Stimulated activated CD4-positive, alpha-beta T cell treated with anti-CD3 and anti-CD28 coated beads, TNF-alpha, amount 100 ng/mL, for 48 hours (primary cell): ENCODE measurements at regions not wholly inside any gene's neighbourhood (a gene's known extent, or its start where the extent isn't known, plus 50 kb on each side); places are given as distances from the start of the nearest gene placed in this dataset.
"Not testable (repeated sequence)": the region's sequence is repeated elsewhere in the genome, so short reads cannot be mapped to it uniquely, and the experiment has no call there.

Source experiments
- DNase-seq, 3 donors: peaks; one replicate each; pipeline ENCODE4 v3.0.0-alpha.2; 2020; ENCODE audit warnings: low read depth in 3 of 3

GRCh38 chr14:54010981-54011380 lies 54.4 kb upstream of the BMP4 start:
- no peak for DNase-seq

DNA sequence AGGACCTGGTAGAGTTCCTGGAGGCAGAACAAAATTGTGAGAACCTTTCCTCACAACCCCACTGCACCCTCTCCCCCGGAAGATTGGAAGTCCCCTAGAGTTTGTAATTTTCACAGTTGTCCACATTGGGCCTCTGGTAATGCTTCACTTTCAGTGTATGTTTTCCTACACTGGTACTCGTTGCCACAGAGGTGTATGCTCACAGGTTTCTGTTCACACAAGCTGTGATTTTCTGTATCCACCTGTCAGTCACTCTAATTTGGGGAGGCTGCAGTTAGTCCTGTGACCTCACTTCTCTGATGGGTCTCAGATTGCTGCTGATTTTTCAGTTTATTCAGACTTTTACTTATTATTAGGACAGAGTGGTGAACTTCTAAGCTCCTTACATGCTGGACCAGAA lies 66.4 kb upstream of the BMP4 start:
- no peak for DNase-seq

DNA sequence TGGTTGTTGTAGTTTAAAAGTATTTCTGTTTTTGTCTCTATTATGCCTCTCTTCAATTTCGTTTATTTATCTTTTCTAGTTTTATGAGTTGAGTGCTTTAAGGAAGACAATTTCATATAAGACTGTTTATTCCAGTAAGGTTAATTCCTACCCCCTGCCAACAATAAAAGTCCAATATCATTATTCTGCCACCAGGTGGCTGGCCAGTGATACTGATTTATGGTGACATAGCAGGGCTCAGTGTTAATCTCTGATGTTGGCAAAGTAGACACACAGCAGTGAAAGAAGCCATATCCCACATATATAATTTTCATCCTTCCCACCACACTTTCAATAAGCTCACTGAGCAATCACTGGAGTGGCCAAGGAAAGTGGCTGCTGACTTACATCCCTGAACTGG lies 69.0 kb upstream of the BMP4 start:
- DNase-seq, result no peak

DNA sequence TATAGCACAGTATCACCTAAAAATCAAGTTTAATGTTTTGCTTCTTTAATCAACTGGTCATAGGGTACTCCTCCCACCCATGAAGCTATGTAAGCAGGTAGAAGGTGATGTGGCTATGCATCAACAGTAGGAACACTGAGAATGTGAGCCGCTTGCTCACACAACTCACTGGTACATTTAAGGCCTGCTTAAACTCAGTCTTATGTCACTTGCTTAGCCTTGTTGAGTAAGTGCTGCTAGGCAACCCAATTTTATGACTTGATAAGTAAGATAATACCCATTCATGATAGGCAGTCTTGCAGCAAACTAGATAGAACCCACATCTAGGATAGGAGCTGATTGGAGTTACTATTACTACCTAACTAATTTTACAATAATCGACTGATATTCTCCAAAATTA lies 70.0 kb upstream of the BMP4 start:
- DNase-seq, result no peak

- DNase-seq, result not testable (repeated sequence)
These were observed 74.4 kb upstream of the BMP4 start for GRCh38 chr14:54030996-54031395.

DNA sequence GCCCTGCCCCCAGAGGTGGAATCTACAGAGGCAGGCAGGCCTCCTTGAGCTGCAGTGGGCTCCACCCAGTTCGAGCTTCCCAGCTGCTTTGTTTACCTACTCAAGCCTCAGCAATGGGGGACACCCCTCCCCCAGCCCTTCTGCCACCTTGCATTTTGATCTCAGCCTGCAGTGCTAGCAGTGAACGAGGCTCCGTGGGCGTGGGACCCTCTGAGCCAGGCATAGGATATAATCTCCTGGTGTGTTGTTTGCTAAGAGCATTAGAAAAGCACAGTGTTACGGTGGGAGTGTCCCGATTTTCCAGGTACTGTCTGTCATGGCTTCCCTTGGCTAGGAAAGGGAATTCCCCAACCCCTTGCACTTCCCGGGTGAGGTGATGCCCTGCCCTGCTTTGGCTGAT lies 76.7 kb upstream of the BMP4 start:
- DNase-seq, result not testable (repeated sequence)

DNA sequence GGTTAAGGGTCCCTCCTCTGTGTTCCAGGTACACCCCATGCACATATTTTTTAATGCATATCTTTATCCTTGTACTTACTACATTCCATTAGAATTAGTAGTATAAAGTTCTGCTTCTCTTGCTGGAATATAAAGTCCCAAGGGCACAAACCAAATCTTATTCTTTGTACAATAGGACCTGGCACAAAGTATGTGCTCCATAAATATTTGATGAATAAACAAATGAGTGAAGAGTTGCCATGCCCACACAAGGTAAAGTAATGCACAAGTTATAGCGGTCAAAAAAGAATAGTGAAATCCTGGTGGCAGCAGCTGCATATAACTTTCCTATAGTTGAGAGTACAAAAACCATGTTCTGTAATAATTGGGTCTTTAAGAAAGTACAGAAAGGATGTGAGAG lies 82.1 kb upstream of the BMP4 start:
- DNase-seq, result no peak

GRCh38 chr14:54039311-54039710 lies 82.7 kb upstream of the BMP4 start:
- no peak for DNase-seq

- no peak for DNase-seq
These were observed 84.2 kb upstream of the BMP4 start for GRCh38 chr14:54040846-54041245.

DNA sequence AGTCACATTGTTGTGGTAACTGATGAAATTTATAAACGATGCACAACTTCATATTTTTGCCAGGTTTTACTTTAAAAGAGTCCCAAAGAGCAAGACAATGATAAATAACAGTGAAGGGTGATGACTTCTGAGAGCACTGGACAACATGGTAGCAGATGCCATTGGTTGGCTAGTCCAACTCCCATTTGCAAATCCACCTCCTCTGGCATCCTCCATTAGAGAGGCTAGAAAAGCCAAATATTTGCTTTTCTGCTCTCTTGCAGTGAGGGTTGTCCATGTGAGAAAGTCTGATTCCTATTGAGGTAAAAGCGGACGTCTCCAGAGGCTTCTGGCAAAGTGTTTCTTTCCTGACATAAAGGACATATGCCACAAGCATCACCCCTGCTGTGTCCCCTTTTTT lies 89.6 kb upstream of the BMP4 start:
- no peak for DNase-seq

GRCh38 chr14:54047645-54048308 lies 91.2 kb upstream of the BMP4 start:
- no peak for DNase-seq

DNA sequence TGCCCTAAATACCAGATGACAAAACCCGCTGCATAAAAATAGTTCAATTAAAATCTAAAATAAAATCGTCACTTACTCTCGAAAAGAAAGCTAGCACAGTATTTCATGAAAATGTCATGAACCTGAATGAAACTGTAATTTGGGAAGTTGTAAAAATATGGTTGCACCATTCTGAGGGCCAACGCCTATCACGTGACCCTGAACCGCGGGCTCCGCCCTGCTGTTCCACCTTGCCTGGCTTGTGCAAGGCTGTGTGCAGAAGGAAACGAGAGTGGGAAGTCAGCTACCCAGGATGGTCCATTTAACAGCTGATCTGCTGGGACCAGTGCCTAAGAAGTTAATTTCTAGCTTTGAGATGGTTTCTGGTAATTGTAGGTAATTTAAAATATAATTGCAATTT lies 91.7 kb upstream of the BMP4 start:
- DNase-seq, result no peak

GRCh38 chr14:54048736-54049135 lies 92.1 kb upstream of the BMP4 start:
- no peak for DNase-seq

GRCh38 chr14:54050759-54051158 lies 94.1 kb upstream of the BMP4 start:
- no peak for DNase-seq

- DNase-seq, result no peak
These were observed 96.2 kb upstream of the BMP4 start for GRCh38 chr14:54052696-54053385.

DNA sequence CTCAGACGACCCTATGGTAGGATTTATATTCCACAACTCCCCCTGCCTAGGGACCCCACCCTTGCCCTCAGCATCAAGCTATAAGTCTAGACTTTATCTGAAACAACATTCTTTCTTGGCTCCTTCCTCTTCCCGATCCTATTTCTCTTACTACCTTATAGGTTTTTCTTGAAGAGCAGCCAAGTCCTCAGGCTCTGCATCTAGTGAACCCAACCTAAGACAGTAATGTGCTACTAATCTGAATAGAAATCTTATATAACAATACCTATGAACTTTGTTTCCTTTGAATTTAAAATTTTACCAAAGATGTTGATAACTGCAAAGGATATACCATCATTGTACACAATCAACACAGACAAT lies 96.7 kb upstream of the BMP4 start:
- DNase-seq, result no peak

DNA sequence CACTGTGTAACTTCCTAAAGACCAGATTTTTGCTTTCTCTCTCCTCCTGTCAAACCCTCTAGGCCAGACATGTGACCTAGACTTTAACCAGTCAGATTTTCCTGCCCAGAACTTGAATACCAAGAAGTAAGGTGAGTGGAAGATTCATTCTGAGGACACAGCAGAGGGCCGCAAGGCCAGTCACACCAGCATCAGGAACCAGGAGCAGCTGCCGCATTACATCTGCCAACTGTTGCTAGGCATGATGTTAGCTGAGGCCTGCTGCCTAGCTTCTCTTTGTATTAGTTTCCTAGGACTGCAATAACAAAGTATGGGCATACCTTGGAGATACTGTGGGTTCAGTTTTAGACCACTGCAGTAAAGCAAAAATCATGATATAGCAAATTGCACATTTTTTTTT lies 101.9 kb upstream of the BMP4 start:
- no peak for DNase-seq

DNA sequence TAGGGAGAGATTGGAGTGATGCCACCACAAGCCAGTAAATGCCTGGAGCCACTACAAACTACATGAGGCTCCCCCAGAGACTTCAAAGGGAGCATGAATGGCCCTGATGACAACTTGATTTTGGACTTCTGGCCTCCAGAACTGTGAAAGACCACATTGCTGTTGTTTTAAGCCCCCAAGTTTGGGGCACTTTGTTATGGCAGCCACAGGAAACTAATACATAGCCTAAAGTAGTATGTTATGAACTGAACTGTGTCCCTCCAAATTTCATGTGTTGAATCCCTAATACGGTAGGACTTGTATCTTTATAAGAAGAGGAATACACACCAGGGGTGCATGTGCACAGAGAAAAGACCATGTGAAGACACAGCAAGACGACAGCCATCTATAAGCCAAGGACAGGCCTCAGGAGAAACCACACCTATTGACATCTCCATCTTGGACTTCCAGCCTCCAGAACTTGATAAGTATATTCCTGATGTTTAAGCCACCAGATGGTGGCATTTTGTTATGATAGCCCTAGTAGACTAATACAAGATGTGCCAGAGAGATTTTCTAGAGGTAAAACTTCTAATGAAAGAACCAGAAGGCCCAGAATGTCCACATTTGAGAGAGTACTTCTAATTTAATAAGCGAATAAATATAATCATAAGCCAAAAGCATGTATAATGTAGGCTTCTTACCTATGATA lies 127.1 kb upstream of the BMP4 start:
- no peak for DNase-seq

- DNase-seq, result no peak
These were observed 128.7 kb upstream of the BMP4 start for GRCh38 chr14:54085232-54085761.

DNA sequence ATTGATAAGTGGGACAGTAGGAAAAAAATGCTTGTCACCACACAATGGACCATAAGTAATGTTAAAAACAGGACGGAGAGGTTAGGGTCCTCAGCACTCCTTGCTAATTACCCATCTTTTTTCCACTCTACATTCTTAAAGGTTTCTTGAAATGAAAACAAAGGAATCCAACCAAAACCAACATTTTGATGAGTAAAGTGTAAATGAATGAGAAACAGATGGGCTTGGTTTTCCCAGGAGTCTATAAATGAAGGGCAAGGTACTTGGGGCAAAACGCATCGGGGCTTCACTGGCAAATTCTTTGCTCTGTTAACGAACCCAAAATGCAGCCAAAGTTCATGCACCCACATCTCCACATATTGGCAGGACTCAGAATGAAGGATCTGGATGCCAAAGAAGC lies 129.2 kb upstream of the BMP4 start:
- DNase-seq, result no peak

DNA sequence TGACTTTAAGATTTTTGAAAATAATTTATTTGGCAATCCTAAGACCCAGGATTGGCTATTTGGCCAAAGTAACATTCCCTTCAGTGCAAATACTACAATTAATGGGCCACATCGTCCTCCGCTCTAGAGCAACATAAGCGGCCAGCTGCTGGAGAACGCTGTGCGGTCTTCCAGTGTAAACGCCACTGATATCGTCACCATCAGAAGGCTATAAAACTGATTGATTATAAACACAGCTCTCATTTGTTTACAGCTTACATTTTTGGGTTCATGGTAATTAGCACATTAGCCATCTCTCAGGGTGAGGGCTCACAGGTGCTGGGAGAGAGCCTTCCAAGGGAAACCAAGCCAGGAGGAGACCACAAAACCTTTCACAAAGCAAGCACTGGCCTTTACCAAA lies 130.1 kb upstream of the BMP4 start:
- DNase-seq, result no peak

- DNase-seq, result no peak
These were observed 130.8 kb upstream of the BMP4 start for GRCh38 chr14:54087376-54087775.

GRCh38 chr14:54088271-54088670 lies 131.6 kb upstream of the BMP4 start:
- no peak for DNase-seq
